DMS153 treated with DMSO at 0.1 percent for 48 hours (cell line): ENCODE measurements at regions not wholly inside any gene's neighbourhood (a gene's known extent, or its start where the extent isn't known, plus 50 kb on each side); places are given as distances from the start of the nearest gene placed in this dataset.

Experiments
- DNase-seq: peaks from one replicate; lab custom pipeline; 2025; ENCODE audit not compliant: unreplicated experiment; lab: John Stamatoyannopoulos, UW

GRCh38 chr13:47829690-47830089 lies 171.4 kb downstream of the SUCLA2 start:
- no peak for DNase-seq

- DNase-seq, result no peak
These were observed 174.6 kb downstream of the SUCLA2 start for GRCh38 chr13:47826471-47826870.

- no peak for DNase-seq
These were observed 179.0 kb downstream of the SUCLA2 start for GRCh38 chr13:47822036-47822435.

GRCh38 chr13:47816831-47817230 lies 184.2 kb downstream of the SUCLA2 start:
- DNase-seq, result peak; percentile 19

GRCh38 chr13:47813718-47814117 lies 187.4 kb downstream of the SUCLA2 start:
- no peak for DNase-seq

- DNase-seq, result no peak
These were observed 191.7 kb downstream of the SUCLA2 start for GRCh38 chr13:47809411-47809810.

GRCh38 chr13:47803131-47803530 lies 197.9 kb downstream of the SUCLA2 start:
- no peak for DNase-seq

- DNase-seq, result no peak
These were observed 199.5 kb downstream of the SUCLA2 start for GRCh38 chr13:47801555-47801954.

GRCh38 chr13:47800593-47800992 lies 200.5 kb downstream of the SUCLA2 start:
- no peak for DNase-seq

- DNase-seq, result peak; percentile 13
These were observed 202.2 kb downstream of the SUCLA2 start for GRCh38 chr13:47798906-47799305.

GRCh38 chr13:47798194-47798593 lies 202.9 kb downstream of the SUCLA2 start:
- DNase-seq, result no peak

- DNase-seq, result no peak
These were observed 204.3 kb downstream of the SUCLA2 start for GRCh38 chr13:47796816-47797215.

GRCh38 chr13:47794963-47795362 lies 206.1 kb downstream of the SUCLA2 start:
- no peak for DNase-seq

- DNase-seq, result no peak
These were observed 210.3 kb downstream of the SUCLA2 start for GRCh38 chr13:47790755-47791154.

- no peak for DNase-seq
These were observed 212.2 kb downstream of the SUCLA2 start for GRCh38 chr13:47788844-47789243.

- DNase-seq, result no peak
These were observed 226.4 kb downstream of the SUCLA2 start for GRCh38 chr13:47774671-47774994.

GRCh38 chr13:47764817-47765216 lies 236.3 kb downstream of the SUCLA2 start:
- DNase-seq, result no peak

GRCh38 chr13:47757466-47758080 lies 243.5 kb downstream of the SUCLA2 start:
- DNase-seq, result no peak

- DNase-seq, result no peak
These were observed 253.2 kb downstream of the SUCLA2 start for GRCh38 chr13:47747901-47748300.

GRCh38 chr13:47726394-47726793 lies 274.7 kb downstream of the SUCLA2 start:
- no peak for DNase-seq

- DNase-seq, result no peak
These were observed 277.2 kb downstream of the SUCLA2 start for GRCh38 chr13:47723898-47724297.

GRCh38 chr13:47719164-47719563 lies 281.9 kb downstream of the SUCLA2 start:
- no peak for DNase-seq

- DNase-seq, result no peak
These were observed 282.5 kb downstream of the SUCLA2 start for GRCh38 chr13:47718556-47718955.

- no peak for DNase-seq
These were observed 292.7 kb downstream of the SUCLA2 start for GRCh38 chr13:47708386-47708785.
